ENCODE measurements at regions not wholly inside any gene's neighbourhood (a gene's known extent, or its start where the extent isn't known, plus 50 kb on each side); places are given as distances from the start of the nearest gene placed in this dataset.

DNA sequence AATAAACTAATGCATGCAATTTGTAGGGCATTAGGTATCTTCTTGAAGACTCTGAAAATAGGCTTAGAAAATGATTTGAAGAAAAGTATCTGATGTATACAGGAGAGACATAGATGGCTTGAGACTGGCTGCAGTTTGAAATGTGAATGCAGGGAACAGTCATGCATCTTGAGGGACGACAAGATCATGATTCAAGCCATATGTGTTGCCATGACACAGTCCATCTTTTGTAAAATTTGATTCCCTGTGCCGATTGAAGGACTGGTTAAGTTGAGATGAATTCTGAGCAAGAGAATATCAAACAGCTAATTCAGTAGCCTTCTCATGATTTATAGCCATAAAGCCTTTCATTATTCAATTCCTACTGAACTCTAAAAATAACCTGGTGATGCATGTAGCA lies 231.6 kb downstream of the CASP12 start:
- TF ChIP-seq EP300 (IDR thresholded peaks at IDR 0.05; ENCODE audit: borderline replicate concordance): no peak
- no peak for TF ChIP-seq TEAD4 (IDR thresholded peaks at IDR 0.05)
- TF ChIP-seq TAF1 (IDR thresholded peaks at IDR 0.05; ENCODE audit: low read depth): no peak
- no peak for TF ChIP-seq RAD21 (IDR thresholded peaks at IDR 0.05; ENCODE audit: low read depth)
- TF ChIP-seq, protein P1, sequence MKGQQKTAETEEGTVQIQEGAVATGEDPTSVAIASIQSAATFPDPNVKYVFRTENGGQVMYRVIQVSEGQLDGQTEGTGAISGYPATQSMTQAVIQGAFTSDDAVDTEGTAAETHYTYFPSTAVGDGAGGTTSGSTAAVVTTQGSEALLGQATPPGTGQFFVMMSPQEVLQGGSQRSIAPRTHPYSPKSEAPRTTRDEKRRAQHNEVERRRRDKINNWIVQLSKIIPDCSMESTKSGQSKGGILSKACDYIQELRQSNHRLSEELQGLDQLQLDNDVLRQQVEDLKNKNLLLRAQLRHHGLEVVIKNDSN (IDR thresholded peaks at IDR 0.05): no peak
- no peak for TF ChIP-seq FOXM1 (IDR thresholded peaks at IDR 0.05; ENCODE audit: borderline replicate concordance, low read depth)
- TF ChIP-seq ZBTB7A (IDR thresholded peaks at IDR 0.05; ENCODE audit: low read depth): no peak
- TF ChIP-seq, protein P2, sequence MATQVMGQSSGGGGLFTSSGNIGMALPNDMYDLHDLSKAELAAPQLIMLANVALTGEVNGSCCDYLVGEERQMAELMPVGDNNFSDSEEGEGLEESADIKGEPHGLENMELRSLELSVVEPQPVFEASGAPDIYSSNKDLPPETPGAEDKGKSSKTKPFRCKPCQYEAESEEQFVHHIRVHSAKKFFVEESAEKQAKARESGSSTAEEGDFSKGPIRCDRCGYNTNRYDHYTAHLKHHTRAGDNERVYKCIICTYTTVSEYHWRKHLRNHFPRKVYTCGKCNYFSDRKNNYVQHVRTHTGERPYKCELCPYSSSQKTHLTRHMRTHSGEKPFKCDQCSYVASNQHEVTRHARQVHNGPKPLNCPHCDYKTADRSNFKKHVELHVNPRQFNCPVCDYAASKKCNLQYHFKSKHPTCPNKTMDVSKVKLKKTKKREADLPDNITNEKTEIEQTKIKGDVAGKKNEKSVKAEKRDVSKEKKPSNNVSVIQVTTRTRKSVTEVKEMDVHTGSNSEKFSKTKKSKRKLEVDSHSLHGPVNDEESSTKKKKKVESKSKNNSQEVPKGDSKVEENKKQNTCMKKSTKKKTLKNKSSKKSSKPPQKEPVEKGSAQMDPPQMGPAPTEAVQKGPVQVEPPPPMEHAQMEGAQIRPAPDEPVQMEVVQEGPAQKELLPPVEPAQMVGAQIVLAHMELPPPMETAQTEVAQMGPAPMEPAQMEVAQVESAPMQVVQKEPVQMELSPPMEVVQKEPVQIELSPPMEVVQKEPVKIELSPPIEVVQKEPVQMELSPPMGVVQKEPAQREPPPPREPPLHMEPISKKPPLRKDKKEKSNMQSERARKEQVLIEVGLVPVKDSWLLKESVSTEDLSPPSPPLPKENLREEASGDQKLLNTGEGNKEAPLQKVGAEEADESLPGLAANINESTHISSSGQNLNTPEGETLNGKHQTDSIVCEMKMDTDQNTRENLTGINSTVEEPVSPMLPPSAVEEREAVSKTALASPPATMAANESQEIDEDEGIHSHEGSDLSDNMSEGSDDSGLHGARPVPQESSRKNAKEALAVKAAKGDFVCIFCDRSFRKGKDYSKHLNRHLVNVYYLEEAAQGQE (IDR thresholded peaks at IDR 0.05; ENCODE audit: low read depth): no peak
- no peak for TF ChIP-seq CREB1 (IDR thresholded peaks at IDR 0.05; ENCODE audit: low read depth)
- TF ChIP-seq, protein P3, sequence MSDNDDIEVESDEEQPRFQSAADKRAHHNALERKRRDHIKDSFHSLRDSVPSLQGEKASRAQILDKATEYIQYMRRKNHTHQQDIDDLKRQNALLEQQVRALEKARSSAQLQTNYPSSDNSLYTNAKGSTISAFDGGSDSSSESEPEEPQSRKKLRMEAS (IDR thresholded peaks at IDR 0.05): no peak
- TF ChIP-seq CEBPB (IDR thresholded peaks at IDR 0.05): no peak
- no peak for TF ChIP-seq NFIC (IDR thresholded peaks at IDR 0.05)
- TF ChIP-seq TCF12 (IDR thresholded peaks at IDR 0.05; ENCODE audit: low read depth): no peak
- TF ChIP-seq EGR1 (IDR thresholded peaks at IDR 0.05): no peak
